GM18858 (cell line): ENCODE measurements at regions not wholly inside any gene's neighbourhood (a gene's known extent, or its start where the extent isn't known, plus 50 kb on each side); places are given as distances from the start of the nearest gene placed in this dataset.
A peak's percentile ranks its signal among the peaks of the same experiment; 100 is the strongest.
"Not testable (repeated sequence)": the region's sequence is repeated elsewhere in the genome, so short reads cannot be mapped to it uniquely, and the experiment has no call there.

Source experiments
- ATAC-seq: cut with Tn5 transposase; IDR thresholded peaks from one replicate; pipeline ENCODE4 v1.9.1; 2021; ENCODE audit not compliant: unreplicated experiment

- no peak for ATAC-seq
Observed at GRCh38 chr5:96320797-96321196, 112.3 kb downstream of the PCSK1 start.

GRCh38 chr5:96319981-96320739 is 112.9 kb downstream of the PCSK1 start:
- not testable (repeated sequence) for ATAC-seq

GRCh38 chr5:96318569-96319110 is 114.4 kb downstream of the PCSK1 start:
- no peak for ATAC-seq

- no peak for ATAC-seq
Observed at GRCh38 chr5:96317945-96318344, 115.1 kb downstream of the PCSK1 start.

DNA sequence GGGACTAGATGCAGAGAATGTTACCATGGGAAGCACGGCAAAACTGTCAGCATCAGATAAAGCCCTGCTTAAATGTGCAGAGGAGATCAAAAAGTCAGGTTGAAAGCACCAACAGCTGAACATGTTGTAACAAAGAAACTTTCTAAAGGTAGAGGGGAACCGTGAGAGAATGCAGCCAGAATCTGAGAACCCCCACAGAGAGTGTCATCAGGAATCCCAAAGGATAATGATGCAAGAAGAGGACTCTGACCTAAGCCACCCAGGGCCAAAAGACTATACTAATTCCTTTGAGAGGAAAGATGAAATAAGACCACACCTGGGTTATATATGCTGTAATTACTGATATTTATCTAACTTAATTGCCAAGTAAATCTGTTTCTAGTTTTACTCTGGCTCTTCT is 116.6 kb downstream of the PCSK1 start:
- no peak for ATAC-seq

DNA sequence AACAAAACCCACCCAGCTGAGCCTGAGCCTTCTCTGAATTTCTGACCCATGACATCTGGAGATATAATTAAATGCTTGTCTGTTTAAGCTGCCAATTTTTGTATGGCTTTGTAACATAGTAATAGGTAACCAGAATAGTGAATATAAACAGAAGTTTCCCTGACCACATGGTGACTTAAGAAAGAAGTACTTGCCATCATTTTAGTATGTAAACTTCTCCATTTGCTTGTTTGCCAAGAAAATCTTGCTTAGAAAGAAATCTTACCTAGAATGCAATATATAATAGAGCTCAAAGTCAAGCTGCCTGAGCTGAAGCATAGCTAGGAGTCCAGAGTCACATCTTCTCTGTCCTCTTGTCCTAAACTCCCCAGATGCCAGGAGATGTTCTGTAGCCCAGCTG is 117.0 kb downstream of the PCSK1 start:
- ATAC-seq: no peak

GRCh38 chr5:96315431-96315830 is 117.6 kb downstream of the PCSK1 start:
- ATAC-seq: peak; percentile 52

- no peak for ATAC-seq
Observed at GRCh38 chr5:96312383-96312782, 120.7 kb downstream of the PCSK1 start.

DNA sequence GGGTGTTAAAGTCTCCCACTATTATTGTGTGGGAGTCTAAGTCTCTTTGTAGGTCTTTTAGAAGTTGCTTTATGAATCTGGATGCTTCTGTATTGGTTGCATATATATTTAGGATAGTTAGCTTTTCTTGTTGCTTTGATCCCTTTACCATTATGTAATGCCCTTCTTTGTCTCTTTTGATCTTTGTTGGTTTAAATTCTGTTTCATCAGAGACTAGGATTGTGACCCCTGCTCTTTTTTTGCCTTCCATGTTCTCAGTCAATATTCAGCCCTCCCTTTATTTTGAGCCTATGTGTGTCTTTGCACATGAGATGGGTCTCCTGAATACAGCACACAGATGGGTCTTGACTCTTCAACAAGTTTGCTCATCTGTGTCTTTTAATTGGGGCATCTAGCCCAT is 126.0 kb downstream of the PCSK1 start:
- not testable (repeated sequence) for ATAC-seq

- ATAC-seq: no peak
Observed at GRCh38 chr5:96302174-96302738, 130.8 kb downstream of the PCSK1 start.

GRCh38 chr5:96300976-96301375 is 132.1 kb downstream of the PCSK1 start:
- ATAC-seq: no peak

DNA sequence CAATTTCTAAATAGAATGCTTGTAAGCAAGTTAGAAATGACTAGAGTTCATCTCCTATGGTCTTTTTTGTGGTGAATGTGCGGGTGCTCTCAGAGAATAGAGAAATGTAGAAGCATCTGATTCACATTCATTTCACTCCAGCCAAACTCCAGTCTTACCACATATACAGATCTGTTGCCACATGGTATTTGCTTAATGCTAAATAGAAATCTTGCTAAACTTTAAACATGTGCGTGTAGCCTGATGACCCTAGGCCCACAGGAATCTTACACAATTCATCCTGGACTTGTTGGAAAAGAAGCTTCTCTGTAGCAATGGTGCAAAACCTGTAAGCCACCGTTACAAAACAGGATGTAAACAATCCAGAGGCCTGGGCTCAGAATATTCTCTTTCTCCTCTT is 135.2 kb downstream of the PCSK1 start:
- ATAC-seq: no peak

GRCh38 chr5:96297290-96297689 is 135.8 kb downstream of the PCSK1 start:
- no peak for ATAC-seq

DNA sequence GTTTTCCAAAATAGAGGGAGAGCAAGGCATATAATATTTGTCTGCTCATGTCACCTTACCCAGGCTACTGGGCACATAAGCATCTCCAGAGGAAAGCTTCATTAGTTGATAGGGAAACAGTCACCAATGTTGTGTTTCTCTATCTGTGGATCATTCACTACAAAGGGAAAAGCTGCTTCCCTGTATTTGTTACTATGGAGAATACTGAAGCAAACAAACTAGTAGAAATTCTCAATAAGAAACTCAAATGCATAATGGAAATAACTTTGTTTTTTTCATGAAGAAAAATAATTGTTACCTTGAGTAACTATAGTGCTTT is 138.2 kb downstream of the PCSK1 start:
- no peak for ATAC-seq

- no peak for ATAC-seq
Observed at GRCh38 chr5:96293966-96294883, 138.8 kb downstream of the PCSK1 start.

DNA sequence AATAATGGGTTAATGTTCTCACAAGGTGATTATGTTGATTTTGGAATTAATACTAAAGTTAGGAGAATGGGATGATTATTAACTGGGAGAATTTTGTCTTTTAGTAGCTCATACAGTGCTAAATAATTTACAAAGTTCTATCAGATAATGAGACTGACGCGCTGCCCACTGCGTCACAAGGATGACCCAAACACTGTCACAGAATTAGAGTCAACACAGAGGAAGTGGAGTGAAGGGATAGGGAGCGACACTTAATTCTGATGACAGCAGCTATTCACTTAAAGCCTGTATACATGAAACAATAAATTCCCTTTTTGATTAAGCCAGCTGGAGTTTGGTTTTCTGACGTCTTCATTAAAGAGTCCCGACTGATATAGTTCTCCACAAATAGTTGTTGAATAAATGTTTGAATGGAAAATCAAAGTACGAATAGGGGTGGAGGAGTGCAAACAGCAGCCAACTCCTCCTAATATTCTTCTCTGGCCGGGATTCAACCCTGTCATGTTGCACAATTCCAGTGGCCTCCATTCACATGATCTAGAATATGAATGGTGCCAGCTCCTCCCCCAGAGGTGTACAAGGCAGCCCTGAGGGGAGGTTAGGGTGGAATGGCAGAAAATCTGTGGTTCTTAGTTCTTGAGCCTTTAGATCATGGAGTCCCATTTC is 140.3 kb downstream of the PCSK1 start:
- no peak for ATAC-seq

- ATAC-seq: not testable (repeated sequence)
Observed at GRCh38 chr5:96289287-96289686, 143.8 kb downstream of the PCSK1 start.

DNA sequence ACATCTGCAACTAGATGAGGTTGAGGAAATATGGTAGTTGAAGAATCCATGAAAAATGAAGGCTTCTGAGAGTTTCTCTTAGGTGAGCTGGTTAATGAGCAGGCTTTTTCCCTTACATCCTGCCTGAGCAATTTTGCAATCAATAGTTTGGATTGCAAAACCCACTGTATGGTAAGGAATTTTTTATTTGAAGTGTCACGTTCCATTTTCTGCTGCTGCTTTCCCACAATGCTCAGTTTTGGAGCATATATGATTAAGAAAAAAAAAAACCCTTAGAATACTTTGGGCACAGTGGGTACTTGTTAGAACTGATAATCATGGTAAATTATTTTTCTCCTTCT is 144.2 kb downstream of the PCSK1 start:
- ATAC-seq: no peak

DNA sequence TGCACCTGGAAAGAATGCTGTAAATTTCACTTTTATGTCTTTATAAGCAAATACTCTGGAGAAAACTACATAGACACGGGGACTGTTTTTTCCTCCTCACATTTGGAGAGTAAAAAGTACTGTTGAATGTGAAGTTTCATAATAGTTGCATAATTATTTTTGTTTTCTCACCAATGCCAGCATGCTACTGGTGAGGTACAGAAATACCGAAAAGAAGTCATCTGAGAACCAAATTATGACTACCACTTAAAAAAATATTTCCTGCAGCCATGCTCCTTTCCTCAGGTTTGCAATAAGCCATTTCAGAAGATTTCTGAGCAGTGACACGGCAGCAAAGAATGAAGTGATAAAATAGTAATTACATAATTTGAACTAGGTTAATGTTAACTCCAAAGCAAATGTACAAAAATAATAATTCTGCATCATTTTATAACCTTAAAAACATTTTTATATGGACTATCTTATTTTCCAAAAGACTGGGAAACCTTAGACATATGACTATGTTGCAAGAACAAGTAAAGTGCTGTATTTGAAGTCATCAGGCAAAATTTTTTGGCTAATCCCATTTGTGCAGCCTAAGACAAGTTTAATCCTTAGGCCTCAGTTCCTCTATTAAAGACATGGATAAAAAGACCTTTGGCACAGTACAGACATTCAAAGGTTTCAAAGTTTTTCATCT is 144.7 kb downstream of the PCSK1 start:
- no peak for ATAC-seq

- ATAC-seq: no peak
Observed at GRCh38 chr5:96287136-96287535, 145.9 kb downstream of the PCSK1 start.

DNA sequence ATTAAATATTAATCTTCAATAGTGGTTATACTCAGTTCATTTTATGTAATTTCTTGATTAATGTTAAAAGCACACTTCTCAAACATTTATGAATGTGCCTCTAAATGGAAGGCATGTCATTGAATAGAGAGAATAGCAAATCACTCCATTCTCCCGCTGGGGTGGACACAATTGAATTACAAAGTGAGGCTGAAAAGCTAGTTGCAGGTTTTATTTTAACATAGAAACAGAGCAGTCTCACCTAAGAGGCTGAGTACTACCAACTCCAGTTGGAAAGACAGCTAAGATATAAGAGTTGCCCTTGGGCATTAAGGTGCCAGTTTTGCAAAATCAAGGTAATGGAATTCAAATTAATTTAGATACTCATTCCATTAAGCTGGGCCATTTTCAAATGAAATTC is 147.2 kb downstream of the PCSK1 start:
- ATAC-seq: no peak
